Astrocyte (in vitro differentiated cells and primary cell): ENCODE measurements at regions not wholly inside any gene's neighbourhood (a gene's known extent, or its start where the extent isn't known, plus 50 kb on each side); places are given as distances from the start of the nearest gene placed in this dataset.

ENCODE experiments used
- DNase-seq: peaks from one replicate; pipeline ENCODE4 v3.0.0-alpha.2; 2010; ENCODE audit warnings: low read depth
- FAIRE-seq: peaks from 2 replicates; lab custom pipeline; 2011; peaks lifted over from hg19 to GRCh38; lab: Jason Lieb, UNC
- H2AFZ ChIP-seq: 2 replicates; pipeline ENCODE4 v1.6.0; 2012; ENCODE audit warnings: low read depth, low read length, inconsistent platforms
- H3K27ac ChIP-seq: 2 replicates; pipeline ENCODE4 v1.5.1; 2011; ENCODE audit warnings: low read depth, low read length, inconsistent platforms
- H3K27me3 ChIP-seq: 2 replicates; pipeline ENCODE4 v1.6.0; 2011; ENCODE audit warnings: low read length, inconsistent platforms; ENCODE audit not compliant: insufficient read depth
- H3K36me3 ChIP-seq: 2 replicates; pipeline ENCODE4 v1.5.1; 2011; ENCODE audit warnings: low read length, inconsistent platforms; ENCODE audit not compliant: insufficient read depth
- H3K4me1 ChIP-seq: 2 replicates; pipeline ENCODE4 v1.5.1; 2011; ENCODE audit warnings: low read length, inconsistent platforms; ENCODE audit not compliant: insufficient read depth
- H3K4me2 ChIP-seq: 2 replicates; pipeline ENCODE4 v1.6.0; 2012; ENCODE audit warnings: low read length, inconsistent platforms
- H3K4me3 ChIP-seq: 2 replicates; pipeline ENCODE4 v1.5.1; 2011; ENCODE audit warnings: low read depth, mild to moderate bottlenecking, low read length, inconsistent platforms; ENCODE audit not compliant: insufficient read depth
- H3K79me2 ChIP-seq: 2 replicates; pipeline ENCODE4 v1.6.0; 2012; ENCODE audit warnings: mild to moderate bottlenecking, low read length, inconsistent platforms; ENCODE audit not compliant: insufficient read depth
- H3K9ac ChIP-seq: 2 replicates; pipeline ENCODE4 v1.6.0; 2012; ENCODE audit warnings: mild to moderate bottlenecking, low read length, inconsistent platforms
- H3K9me3 ChIP-seq: 2 replicates; pipeline ENCODE4 v1.5.1; 2012; ENCODE audit warnings: low read depth, mild to moderate bottlenecking, low read length, inconsistent platforms; ENCODE audit not compliant: insufficient read depth
- H4K20me1 ChIP-seq: 2 replicates; pipeline ENCODE4 v1.6.0; 2012; ENCODE audit warnings: low read length, inconsistent platforms; ENCODE audit not compliant: insufficient read depth
- H3K27ac Mint-ChIP-seq: one replicate; pipeline ENCODE4 v1.8.0; 2021; ENCODE audit warnings: mild to moderate bottlenecking, mixed read lengths; ENCODE audit not compliant: unreplicated experiment
- H3K27me3 Mint-ChIP-seq: one replicate; pipeline ENCODE4 v1.8.0; 2021; ENCODE audit warnings: low read depth, mixed read lengths; ENCODE audit not compliant: unreplicated experiment
- H3K36me3 Mint-ChIP-seq: one replicate; pipeline ENCODE4 v1.8.0; 2021; ENCODE audit warnings: low read depth, mixed read lengths; ENCODE audit not compliant: unreplicated experiment
- H3K4me1 Mint-ChIP-seq: one replicate; pipeline ENCODE4 v1.8.0; 2021; ENCODE audit warnings: low read depth, mixed read lengths; ENCODE audit not compliant: unreplicated experiment
- H3K4me3 Mint-ChIP-seq: one replicate; pipeline ENCODE4 v1.8.0; 2021; ENCODE audit warnings: mild to moderate bottlenecking, moderate library complexity, mixed read lengths; ENCODE audit not compliant: unreplicated experiment
- H3K9me3 Mint-ChIP-seq: one replicate; pipeline ENCODE4 v1.8.0; 2021; ENCODE audit warnings: mild to moderate bottlenecking, mixed read lengths; ENCODE audit not compliant: unreplicated experiment
- CTCF ChIP-seq: IDR thresholded peaks from 2 replicates; pipeline ENCODE4 v1.5.1; 2011; ENCODE audit warnings: low read depth, mild to moderate bottlenecking, inconsistent platforms, low read length, moderate library complexity; ENCODE audit not compliant: insufficient read depth
- EZH2 ChIP-seq: IDR thresholded peaks from 2 replicates; pipeline ENCODE4 v1.6.1; 2012; ENCODE audit warnings: mild to moderate bottlenecking, low read length, inconsistent platforms; ENCODE audit not compliant: insufficient read depth

- H3K36me3 Mint-ChIP-seq = no peaks in the 10 kb centered on the region
- Histone ChIP-seq H3K9me3 (peaks cover 5% of the 10 kb centered on the region), H3K9ac (no peak overlapping the region), H3K27me3 (no peaks in the 10 kb centered on the region), H3K36me3 (no peaks in the 10 kb centered on the region), H3K4me1 (no peaks in the 10 kb centered on the region), H3K4me2 (no peak overlapping the region), H3K27ac (no peak overlapping the region), H2AFZ (no peak overlapping the region), H3K4me3 (no peak overlapping the region), H4K20me1 (no peaks in the 10 kb centered on the region), H3K79me2 (no peaks in the 10 kb centered on the region)
- no peaks in the 10 kb centered on the region for H3K4me1 Mint-ChIP-seq
- no peak overlapping the region for H3K4me3 Mint-ChIP-seq
- no peaks in the 10 kb centered on the region for H3K9me3 Mint-ChIP-seq
- no peak for DNase-seq
- no peak for FAIRE-seq
- H3K27me3 Mint-ChIP-seq = peaks cover 14% of the 10 kb centered on the region
- no peak overlapping the region for H3K27ac Mint-ChIP-seq
- TF ChIP-seq CTCF (no peak), EZH2 (no peak)
Observed at GRCh38 chr10:1841759-1842158, 104.4 kb upstream of the ADARB2 start.

- no peaks in the 10 kb centered on the region for H3K36me3 ChIP-seq
- DNase-seq (no peak), FAIRE-seq (no peak)
- peaks cover 7% of the 10 kb centered on the region for H3K27me3 Mint-ChIP-seq
- H4K20me1 ChIP-seq = no peaks in the 10 kb centered on the region
- no peaks in the 10 kb centered on the region for H3K36me3 Mint-ChIP-seq
- no peaks in the 10 kb centered on the region for H3K79me2 ChIP-seq
- no peak overlapping the region for H2AFZ ChIP-seq
- peaks cover 2% of the 10 kb centered on the region for H3K9me3 Mint-ChIP-seq
- TF ChIP-seq CTCF = no peak
- TF ChIP-seq EZH2 = no peak
- peaks cover 6% of the 10 kb centered on the region for H3K9me3 ChIP-seq
- H3K27ac Mint-ChIP-seq = no peak overlapping the region
- H3K4me2 ChIP-seq = no peak overlapping the region
- H3K4me1 Mint-ChIP-seq = no peaks in the 10 kb centered on the region
- no peak overlapping the region for H3K4me3 Mint-ChIP-seq
- H3K4me3 ChIP-seq = no peak overlapping the region
- no peak overlapping the region for H3K9ac ChIP-seq
- no peaks in the 10 kb centered on the region for H3K4me1 ChIP-seq
- H3K27me3 ChIP-seq = no peaks in the 10 kb centered on the region
- no peak overlapping the region for H3K27ac ChIP-seq
Observed at GRCh38 chr10:1829712-1830111, 92.4 kb upstream of the ADARB2 start.

GRCh38 chr10:1824928-1825327, 87.6 kb upstream of the ADARB2 start:
- H4K20me1 ChIP-seq = no peaks in the 10 kb centered on the region
- H3K4me1 ChIP-seq = no peaks in the 10 kb centered on the region
- peaks cover 3% of the 10 kb centered on the region for H3K9me3 ChIP-seq
- H3K27me3 ChIP-seq = no peaks in the 10 kb centered on the region
- Mint-ChIP-seq H3K36me3 (no peaks in the 10 kb centered on the region), H3K9me3 (peaks cover 2% of the 10 kb centered on the region), H3K4me3 (no peak overlapping the region), H3K4me1 (no peaks in the 10 kb centered on the region), H3K27me3 (peaks cover 27% of the 10 kb centered on the region), H3K27ac (no peak overlapping the region)
- DNase-seq = no peak
- H3K4me3 ChIP-seq = no peak overlapping the region
- H3K36me3 ChIP-seq = no peaks in the 10 kb centered on the region
- no peak for FAIRE-seq
- no peak overlapping the region for H3K9ac ChIP-seq
- no peak for TF ChIP-seq EZH2
- TF ChIP-seq CTCF = no peak
- H3K27ac ChIP-seq = no peak overlapping the region
- no peak overlapping the region for H3K4me2 ChIP-seq
- H3K79me2 ChIP-seq = no peaks in the 10 kb centered on the region
- no peak overlapping the region for H2AFZ ChIP-seq
